B cell (primary cell): ENCODE measurements at regions not wholly inside any gene's neighbourhood (a gene's known extent, or its start where the extent isn't known, plus 50 kb on each side); places are given as distances from the start of the nearest gene placed in this dataset.
"Not testable (repeated sequence)": the region's sequence is repeated elsewhere in the genome, so short reads cannot be mapped to it uniquely, and the experiment has no call there.

Experiments used
- ATAC-seq: fragments of 200-7000 bp; cut with Tn5 transposase; one replicate; pipeline ENCODE4 v1.10.0; 2021; ENCODE audit warnings: low read depth, mild to moderate bottlenecking, moderate number of reproducible peaks, moderate library complexity
- CTCF ChIA-PET: fragments of 350-600 bp; sonication (Branson Sonifier 250); formaldehyde crosslinking; loops from one replicate; lab custom pipeline; 2021; ENCODE audit warnings: antibody characterized with exemption, inconsistent platforms; lab: Charles Lee
- POLR2A ChIA-PET: fragments of 350-600 bp; sonication (Branson Sonifier 250); formaldehyde crosslinking; loops from one replicate; lab custom pipeline; 2021; ENCODE audit warnings: antibody characterized with exemption; lab: Charles Lee
- DNase-seq: peaks from one replicate; pipeline ENCODE4 v3.0.0; 2013
- H2AFZ ChIP-seq: 2 replicates; pipeline ENCODE4 v1.6.1; 2012; ENCODE audit warnings: mild to moderate bottlenecking, low read depth, low read length; ENCODE audit not compliant: insufficient read depth, poor library complexity, severe bottlenecking
- H3K27ac ChIP-seq, 2 donors: 1 replicate in 1 of 2; 2 replicates in 1 of 2; pipeline ENCODE4 v1.5.1; 2012 to 2013; ENCODE audit warnings: low read length in 2 of 2, mild to moderate bottlenecking in 2 of 2, moderate library complexity in 1 of 2
- H3K27me3 ChIP-seq, 4 experiments: fragments of 200-600 bp in 1 of 4; sonication (generic) in 1 of 4; replicated peaks in 1 of 4; 1 replicate in 2 of 4; 2 replicates in 2 of 4; pipeline versions ENCODE4 v1.6.1 to v1.7.0; 2013 to 2016; ENCODE audit warnings: low read length in 3 of 4, mild to moderate bottlenecking in 2 of 4, mixed read lengths in 1 of 4, moderate library complexity in 1 of 4; ENCODE audit not compliant: insufficient read depth in 4 of 4, control insufficient read depth in 3 of 4; ENCODE audit errors: control extremely low read depth in 1 of 4
- H3K36me3 ChIP-seq, 2 experiments: replicated peaks in 1 of 2; 1 replicate in 1 of 2; 2 replicates in 1 of 2; pipeline versions ENCODE4 v1.6.1 to v1.7.1; 2013; ENCODE audit warnings: low read length in 1 of 2; ENCODE audit not compliant: insufficient read depth in 2 of 2, control insufficient read depth in 1 of 2; ENCODE audit errors: control extremely low read depth in 1 of 2, extremely low read depth in 1 of 2
- H3K4me1 ChIP-seq, 2 donors: fragments of 200-600 bp in 1 of 2; sonication (generic) in 1 of 2; 1 replicate in 1 of 2; 2 replicates in 1 of 2; pipeline versions ENCODE4 v1.5.1 to v1.6.1; 2013 to 2017; ENCODE audit warnings: low read length in 2 of 2; ENCODE audit not compliant: control insufficient read depth in 2 of 2, insufficient read depth in 2 of 2
- H3K4me2 ChIP-seq: replicated peaks from 2 replicates; pipeline ENCODE3; 2012; ENCODE audit warnings: mild to moderate bottlenecking, low read depth, low read length; ENCODE audit not compliant: poor library complexity, severe bottlenecking
- H3K4me3 ChIP-seq, 5 experiments: fragments of 200-600 bp in 1 of 5; sonication (generic) in 1 of 5; 1 replicate in 3 of 5; 2 replicates in 2 of 5; pipeline versions ENCODE4 v1.5.1 to v1.7.0; 2011 to 2016; ENCODE audit warnings: low read length in 4 of 5, mild to moderate bottlenecking in 4 of 5, low read depth in 2 of 5, control low read depth in 1 of 5, moderate library complexity in 1 of 5; ENCODE audit not compliant: insufficient read depth in 1 of 5; ENCODE audit errors: control extremely low read depth in 1 of 5, extremely low read depth in 1 of 5
- H3K79me2 ChIP-seq: fragments of 200-600 bp; sonication (generic); one replicate; pipeline ENCODE4 v1.6.0; 2016; ENCODE audit warnings: low read length; ENCODE audit not compliant: control insufficient read depth, insufficient read depth
- H3K9ac ChIP-seq: fragments of 200-600 bp; sonication (generic); 2 replicates; pipeline ENCODE4 v1.6.1; 2017; ENCODE audit warnings: mild to moderate bottlenecking, low read length, moderate library complexity
- H3K9me3 ChIP-seq, 3 donors: one replicate each; pipeline versions ENCODE4 v1.6.1 to v1.7.1; 2013; ENCODE audit warnings: low read length in 2 of 3; ENCODE audit not compliant: control insufficient read depth in 2 of 3, insufficient read depth in 1 of 3; ENCODE audit errors: control extremely low read depth in 1 of 3
- H4K20me1 ChIP-seq: 2 replicates; pipeline ENCODE4 v1.6.0; 2012; ENCODE audit warnings: mild to moderate bottlenecking, low read length; ENCODE audit not compliant: insufficient read depth, control insufficient read depth, poor library complexity, severe bottlenecking
- H3K27ac Mint-ChIP-seq: one replicate; pipeline ENCODE4 v1.8.0; 2021; ENCODE audit warnings: mixed read lengths
- H3K27me3 Mint-ChIP-seq: one replicate; pipeline ENCODE4 v1.8.0; 2021; ENCODE audit warnings: mixed read lengths
- H3K4me1 Mint-ChIP-seq: one replicate; pipeline ENCODE4 v1.8.0; 2021; ENCODE audit warnings: mixed read lengths
- H3K4me3 Mint-ChIP-seq: one replicate; pipeline ENCODE4 v1.8.0; 2021; ENCODE audit warnings: mixed read lengths
- H3K9me3 Mint-ChIP-seq: one replicate; pipeline ENCODE4 v1.8.0; 2022; ENCODE audit warnings: mixed read lengths; ENCODE audit not compliant: insufficient read depth
- EZH2 ChIP-seq: IDR thresholded peaks from 2 replicates; pipeline ENCODE4 v1.6.1; 2012; ENCODE audit warnings: borderline replicate concordance, low read depth, mild to moderate bottlenecking, moderate library complexity, low read length; ENCODE audit not compliant: insufficient read depth, poor library complexity, severe bottlenecking
- WGBS: methylation state at CpG from one replicate; pipeline ENCODE4 v1.1.5; 2013; ENCODE audit warnings: missing lambda C conversion rate; ENCODE audit not compliant: insufficient coverage; 5-methylcytosine and 5-hydroxymethylcytosine counted together
- intact Hi-C: fragments of 100-400 bp; cut with micrococcal nuclease; formaldehyde crosslinking; loops from one replicate; pipeline ENCODE4 v1.10.0; 2022
- TF ChIP-seq, protein P1 (sequence below): fragments of 200-600 bp; IDR thresholded peaks from one replicate; pipeline ENCODE4 v1.8.0; 2022; ENCODE audit warnings: antibody characterized with exemption, mild to moderate bottlenecking

DNA sequence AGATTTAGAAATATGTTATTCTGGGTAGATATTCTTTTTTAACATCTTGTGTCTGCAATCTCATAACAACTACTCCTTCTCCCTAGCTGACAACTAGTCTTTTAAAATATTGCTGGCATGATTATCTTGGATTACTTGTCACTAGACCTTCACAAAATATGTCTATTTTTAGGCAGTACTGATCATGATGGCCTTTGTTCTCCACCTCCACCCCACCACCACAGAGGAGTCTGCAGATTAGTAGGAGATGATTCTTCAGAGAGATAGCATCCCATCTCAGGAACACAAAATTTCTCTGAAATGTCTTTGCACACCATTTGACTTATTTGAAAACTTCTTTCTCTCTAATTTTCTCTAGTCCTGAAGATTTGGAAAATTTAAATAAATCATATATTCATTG lies 338.1 kb upstream of the SPHKAP start:
- intact Hi-C loops: no loop called here
- no peaks in the 10 kb centered on the region for H3K9me3 ChIP-seq
- Mint-ChIP-seq H3K27ac (no peak overlapping the region), H3K4me1 (no peaks in the 10 kb centered on the region), H3K9me3 (peaks cover 3% of the 10 kb centered on the region), H3K27me3 (no peaks in the 10 kb centered on the region), H3K4me3 (no peak overlapping the region)
- no peak for TF ChIP-seq EZH2
- no peak overlapping the region for H3K4me3 ChIP-seq
- H3K9ac ChIP-seq: no peak overlapping the region
- no peak overlapping the region for H3K27ac ChIP-seq
- no peak for DNase-seq
- no peaks in the 10 kb centered on the region for H3K4me1 ChIP-seq
- no peaks in the 10 kb centered on the region for H3K27me3 ChIP-seq
- no peaks in the 10 kb centered on the region for H4K20me1 ChIP-seq
- no peak overlapping the region for H3K4me2 ChIP-seq
- no peak for ATAC-seq
- ChIA-PET CTCF (no interaction called here), POLR2A (no interaction called here)
- H3K79me2 ChIP-seq: no peaks in the 10 kb centered on the region
- H3K36me3 ChIP-seq: no peaks in the 10 kb centered on the region
- no peak overlapping the region for H2AFZ ChIP-seq

- no peaks in the 10 kb centered on the region for H4K20me1 ChIP-seq
- Mint-ChIP-seq H3K27me3 (no peaks in the 10 kb centered on the region), H3K27ac (no peak overlapping the region), H3K4me3 (no peak overlapping the region), H3K9me3 (peaks cover 3% of the 10 kb centered on the region), H3K4me1 (no peaks in the 10 kb centered on the region)
- no peaks in the 10 kb centered on the region for H3K36me3 ChIP-seq
- H2AFZ ChIP-seq: no peak overlapping the region
- H3K9ac ChIP-seq: no peak overlapping the region
- TF ChIP-seq, protein P1, sequence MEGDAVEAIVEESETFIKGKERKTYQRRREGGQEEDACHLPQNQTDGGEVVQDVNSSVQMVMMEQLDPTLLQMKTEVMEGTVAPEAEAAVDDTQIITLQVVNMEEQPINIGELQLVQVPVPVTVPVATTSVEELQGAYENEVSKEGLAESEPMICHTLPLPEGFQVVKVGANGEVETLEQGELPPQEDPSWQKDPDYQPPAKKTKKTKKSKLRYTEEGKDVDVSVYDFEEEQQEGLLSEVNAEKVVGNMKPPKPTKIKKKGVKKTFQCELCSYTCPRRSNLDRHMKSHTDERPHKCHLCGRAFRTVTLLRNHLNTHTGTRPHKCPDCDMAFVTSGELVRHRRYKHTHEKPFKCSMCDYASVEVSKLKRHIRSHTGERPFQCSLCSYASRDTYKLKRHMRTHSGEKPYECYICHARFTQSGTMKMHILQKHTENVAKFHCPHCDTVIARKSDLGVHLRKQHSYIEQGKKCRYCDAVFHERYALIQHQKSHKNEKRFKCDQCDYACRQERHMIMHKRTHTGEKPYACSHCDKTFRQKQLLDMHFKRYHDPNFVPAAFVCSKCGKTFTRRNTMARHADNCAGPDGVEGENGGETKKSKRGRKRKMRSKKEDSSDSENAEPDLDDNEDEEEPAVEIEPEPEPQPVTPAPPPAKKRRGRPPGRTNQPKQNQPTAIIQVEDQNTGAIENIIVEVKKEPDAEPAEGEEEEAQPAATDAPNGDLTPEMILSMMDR: no peak
- TF ChIP-seq EZH2: no peak
- no peak for ATAC-seq
- no CpG with 5 or more reads among the region's 1 CpG for WGBS
- no peaks in the 10 kb centered on the region for H3K27me3 ChIP-seq
- intact Hi-C loops: no loop called here
- H3K79me2 ChIP-seq: no peaks in the 10 kb centered on the region
- ChIA-PET CTCF (no interaction called here), POLR2A (no interaction called here)
- no peaks in the 10 kb centered on the region for H3K4me1 ChIP-seq
- H3K27ac ChIP-seq: no peak overlapping the region
- H3K4me2 ChIP-seq: no peak overlapping the region
- H3K9me3 ChIP-seq: no peaks in the 10 kb centered on the region
- no peak for DNase-seq
- no peak overlapping the region for H3K4me3 ChIP-seq
Measured at GRCh38 chr2:228516019-228516418, 334.5 kb upstream of the SPHKAP start.

GRCh38 chr2:228513480-228513879 lies 332.0 kb upstream of the SPHKAP start:
- WGBS: 100% methylated on average over 1 of the region's 4 CpGs
- H3K36me3 ChIP-seq, POLR2A ChIA-PET, CTCF ChIA-PET, H3K4me2 ChIP-seq, H3K79me2 ChIP-seq, H3K9me3 Mint-ChIP-seq, H3K27ac Mint-ChIP-seq, H3K4me3 Mint-ChIP-seq, H3K4me1 ChIP-seq, H3K27ac ChIP-seq, H3K4me1 Mint-ChIP-seq, H3K9ac ChIP-seq, intact Hi-C loops, DNase-seq, H3K4me3 ChIP-seq, H4K20me1 ChIP-seq, H3K27me3 Mint-ChIP-seq, H3K27me3 ChIP-seq, H2AFZ ChIP-seq, ATAC-seq, H3K9me3 ChIP-seq: not testable (repeated sequence)
